ENCODE measurements at regions not wholly inside any gene's neighbourhood (a gene's known extent, or its start where the extent isn't known, plus 50 kb on each side); places are given as distances from the start of the nearest gene placed in this dataset.

DNA sequence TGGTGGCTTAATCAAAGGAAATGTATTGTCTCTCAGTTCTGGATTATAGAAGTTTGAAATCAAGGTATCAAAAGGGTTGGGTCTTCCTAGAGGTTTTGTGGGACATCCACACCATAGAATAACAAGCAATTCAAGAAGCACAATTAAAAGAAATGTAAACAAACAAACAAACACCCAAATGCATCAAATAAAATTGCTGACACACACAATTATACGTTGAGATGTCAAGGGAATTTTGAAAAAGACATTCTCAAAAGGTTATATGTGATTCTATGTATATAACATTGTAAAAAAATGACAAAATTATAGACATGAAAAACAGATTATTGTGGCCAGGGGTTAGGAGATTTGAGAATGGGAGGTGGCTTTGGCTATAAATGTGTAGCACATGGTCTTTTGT lies 250.7 kb upstream of the AGA start:
- no peak overlapping the region for H3K4me3 ChIP-seq (replicated peaks in 1 of 2; ENCODE audit: low read depth in 1 of 2, low read length in 2 of 2)
- H3K36me3 ChIP-seq (ENCODE audit: control insufficient read depth in 1 of 2, insufficient read depth in 2 of 2, low read length in 2 of 2) = no peaks in the 10 kb centered on the region
- ATAC-seq = no peak
- no peaks in the 10 kb centered on the region for H3K79me2 ChIP-seq (ENCODE audit: insufficient read depth, low read length)
- BruUV-seq (replicated peaks) = no TSS peak
- no peaks in the 10 kb centered on the region; a peak in 1 of 4 replicates for H3K4me1 ChIP-seq (ENCODE audit: control insufficient read depth in 1 of 2, insufficient read depth in 2 of 2, low read length in 2 of 2)
- ChIA-PET CTCF (no interaction called here), POLR2A (no interaction called here), RAD21 (ENCODE audit: low non-redundant PET in 1 of 2, low total read pairs in 2 of 2, uncharacterized antibody in 2 of 2, unreplicated experiment in 2 of 2) (no interaction called here)
- intact Hi-C loops (cut with micrococcal nuclease) = no loop called here
- no peaks in the 10 kb centered on the region for H3K9me2 ChIP-seq (ENCODE audit: insufficient read depth)
- H3K9me3 ChIP-seq (ENCODE audit: control insufficient read depth in 1 of 2, insufficient read depth in 1 of 2, low read depth in 1 of 2, low read length in 2 of 2) = no peaks in the 10 kb centered on the region
- no peak overlapping the region for H3K9ac ChIP-seq (ENCODE audit: low read length)
- TF ChIP-seq EZH2 (IDR thresholded peaks at IDR 0.05) = no peak
- TF ChIP-seq YY1 (IDR thresholded peaks at IDR 0.05; ENCODE audit: extremely low read depth, insufficient replicate concordance, low read depth, low read length) = no peak
- no peak for TF ChIP-seq POLR2AphosphoS5 (IDR thresholded peaks at IDR 0.05; ENCODE audit: low read depth, low read length)
- TF ChIP-seq, protein P1, sequence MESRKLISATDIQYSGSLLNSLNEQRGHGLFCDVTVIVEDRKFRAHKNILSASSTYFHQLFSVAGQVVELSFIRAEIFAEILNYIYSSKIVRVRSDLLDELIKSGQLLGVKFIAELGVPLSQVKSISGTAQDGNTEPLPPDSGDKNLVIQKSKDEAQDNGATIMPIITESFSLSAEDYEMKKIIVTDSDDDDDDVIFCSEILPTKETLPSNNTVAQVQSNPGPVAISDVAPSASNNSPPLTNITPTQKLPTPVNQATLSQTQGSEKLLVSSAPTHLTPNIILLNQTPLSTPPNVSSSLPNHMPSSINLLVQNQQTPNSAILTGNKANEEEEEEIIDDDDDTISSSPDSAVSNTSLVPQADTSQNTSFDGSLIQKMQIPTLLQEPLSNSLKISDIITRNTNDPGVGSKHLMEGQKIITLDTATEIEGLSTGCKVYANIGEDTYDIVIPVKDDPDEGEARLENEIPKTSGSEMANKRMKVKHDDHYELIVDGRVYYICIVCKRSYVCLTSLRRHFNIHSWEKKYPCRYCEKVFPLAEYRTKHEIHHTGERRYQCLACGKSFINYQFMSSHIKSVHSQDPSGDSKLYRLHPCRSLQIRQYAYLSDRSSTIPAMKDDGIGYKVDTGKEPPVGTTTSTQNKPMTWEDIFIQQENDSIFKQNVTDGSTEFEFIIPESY (IDR thresholded peaks at IDR 0.05; ENCODE audit: extremely low read depth, insufficient replicate concordance, low read length) = no peak
- TF ChIP-seq ZFX (IDR thresholded peaks at IDR 0.05) = no peak
- TF ChIP-seq ATF3 (IDR thresholded peaks at IDR 0.05) = no peak
- TF ChIP-seq JUND (IDR thresholded peaks at IDR 0.05) = no peak
- TF ChIP-seq SRF (IDR thresholded peaks at IDR 0.05; ENCODE audit: low read depth) = no peak
- TF ChIP-seq, protein P2, sequence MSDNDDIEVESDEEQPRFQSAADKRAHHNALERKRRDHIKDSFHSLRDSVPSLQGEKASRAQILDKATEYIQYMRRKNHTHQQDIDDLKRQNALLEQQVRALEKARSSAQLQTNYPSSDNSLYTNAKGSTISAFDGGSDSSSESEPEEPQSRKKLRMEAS (IDR thresholded peaks at IDR 0.05) = no peak
- no peak for TF ChIP-seq SP1 (IDR thresholded peaks at IDR 0.05; ENCODE audit: low read depth)
- TF ChIP-seq CBX3 (IDR thresholded peaks at IDR 0.05; ENCODE audit: low read depth) = no peak
- no peak for TF ChIP-seq EZH2phosphoT487 (IDR thresholded peaks at IDR 0.05; ENCODE audit: borderline replicate concordance)
- no peak for TF ChIP-seq ZNF274 (IDR thresholded peaks at IDR 0.05; ENCODE audit: low read depth, low read length)
- TF ChIP-seq FOSL1 (IDR thresholded peaks at IDR 0.05; ENCODE audit: low read depth) = no peak
- TF ChIP-seq CEBPB (IDR thresholded peaks at IDR 0.05; ENCODE audit: low read depth) = no peak
- no peak for TF ChIP-seq SIN3A (IDR thresholded peaks at IDR 0.05; ENCODE audit: low read depth)
- TF ChIP-seq REST (IDR thresholded peaks at IDR 0.05; ENCODE audit: low read depth) = no peak
- no peak for TF ChIP-seq TCF7L2 (IDR thresholded peaks at IDR 0.05; ENCODE audit: borderline replicate concordance, extremely low read depth, insufficient read depth, insufficient read length)
- no peak for TF ChIP-seq POLR2A (IDR thresholded peaks at IDR 0.05; ENCODE audit: borderline replicate concordance, extremely low read depth, insufficient read depth, insufficient read length)
- no peak for TF ChIP-seq CTCF (IDR thresholded peaks at IDR 0.05 in 2 of 3, conservative IDR thresholded peaks at IDR 0.05 in 1 of 3; ENCODE audit: borderline replicate concordance in 1 of 3, insufficient read depth in 1 of 3, low read depth in 2 of 3, low read length in 2 of 3)
- H3K4me2 ChIP-seq (ENCODE audit: low read length) = no peak overlapping the region
- H4K20me1 ChIP-seq (ENCODE audit: insufficient read depth) = no peaks in the 10 kb centered on the region
- H3K27me3 ChIP-seq (ENCODE audit: insufficient read depth, low read length) = no peaks in the 10 kb centered on the region
- no peak overlapping the region for H2AFZ ChIP-seq (ENCODE audit: low read depth, low read length, poor library complexity, severe bottlenecking)
- no peak for DNase-seq (ENCODE audit: low read depth, low spot score)
- no peak overlapping the region for H3K27ac ChIP-seq (ENCODE audit: low read depth, low read length)

Data from HCT116 (cell line).